ENCODE measurements at regions not wholly inside any gene's neighbourhood (a gene's known extent, or its start where the extent isn't known, plus 50 kb on each side); places are given as distances from the start of the nearest gene placed in this dataset.

DNA sequence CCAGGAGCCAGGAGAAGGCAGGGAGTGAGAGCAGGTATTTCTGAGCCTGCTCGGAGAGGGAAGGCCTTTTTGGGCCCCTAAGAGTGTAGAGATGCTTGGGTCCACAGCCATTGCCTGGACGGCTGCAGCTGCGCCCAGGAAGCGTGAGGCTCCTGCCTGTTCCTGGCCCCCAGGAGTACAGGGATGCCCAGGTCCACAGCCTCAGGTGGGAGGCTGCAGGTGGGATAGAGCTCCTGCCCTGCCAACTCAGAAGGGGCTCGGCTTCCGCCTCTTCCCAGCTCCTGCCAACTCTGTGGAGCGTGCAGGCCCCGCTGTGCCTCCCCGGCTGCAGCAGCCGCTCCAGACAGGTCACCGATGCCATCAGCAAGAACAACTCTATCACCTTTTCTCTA lies 351.0 kb upstream of the PCDH20 start:
- DNase-seq (ENCODE audit: low spot score) = no peak

- DNase-seq (ENCODE audit: low spot score) = no peak
Measured at GRCh38 chr13:61765940-61766666, 350.5 kb upstream of the PCDH20 start.

GRCh38 chr13:61765181-61765742 lies 349.6 kb upstream of the PCDH20 start:
- no peak for DNase-seq (ENCODE audit: low spot score)

DNA sequence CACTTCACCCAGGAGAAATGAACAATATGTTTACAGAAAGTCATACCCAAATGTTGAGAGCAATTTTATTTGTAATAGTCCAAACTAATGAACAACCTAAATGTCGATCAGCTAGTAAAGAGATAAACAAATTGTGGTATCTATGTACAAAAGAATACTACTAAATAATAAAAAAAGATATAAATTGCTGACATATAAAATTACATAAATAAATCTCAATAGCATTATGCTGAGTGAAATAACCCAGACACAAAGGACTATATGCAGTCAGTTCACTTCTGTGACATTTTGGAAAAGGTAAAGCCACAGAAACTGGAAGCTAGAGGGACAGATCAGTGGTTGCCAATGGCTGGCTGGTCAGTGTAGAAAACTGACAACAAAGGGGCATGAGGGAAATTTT lies 346.0 kb upstream of the PCDH20 start:
- no peak for DNase-seq (ENCODE audit: low spot score)

DNA sequence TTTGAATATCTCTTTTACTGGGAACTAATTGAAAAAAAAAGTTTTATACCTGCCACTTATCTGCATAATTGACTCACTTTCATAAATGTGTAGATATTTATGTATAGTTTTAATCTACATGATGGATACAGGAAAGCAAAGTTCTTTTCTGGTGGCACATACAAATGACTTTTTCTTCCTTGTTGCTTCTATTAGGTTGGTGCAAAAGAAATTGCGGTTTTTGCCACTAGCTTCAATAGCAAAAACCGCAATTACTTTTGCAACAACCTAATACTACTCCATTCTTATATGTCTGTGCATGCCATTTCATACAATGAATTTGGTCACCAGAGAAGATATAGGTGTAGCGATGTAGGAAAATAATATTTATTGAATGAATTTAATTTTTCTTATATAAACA lies 344.5 kb upstream of the PCDH20 start:
- no peak for DNase-seq (ENCODE audit: low spot score)

GRCh38 chr13:61756031-61756430 lies 340.4 kb upstream of the PCDH20 start:
- DNase-seq (ENCODE audit: low spot score) = no peak

GRCh38 chr13:61751039-61751438 lies 335.4 kb upstream of the PCDH20 start:
- no peak for DNase-seq (ENCODE audit: low spot score)

- no peak for DNase-seq (ENCODE audit: low spot score)
Measured at GRCh38 chr13:61738236-61738750, 322.6 kb upstream of the PCDH20 start.

- DNase-seq (ENCODE audit: low spot score) = no peak
Measured at GRCh38 chr13:61734683-61735082, 319.0 kb upstream of the PCDH20 start.

GRCh38 chr13:61728471-61728870 lies 312.8 kb upstream of the PCDH20 start:
- peak; percentile 22 for DNase-seq (ENCODE audit: low spot score)

- DNase-seq (ENCODE audit: low spot score) = peak; percentile 14
Measured at GRCh38 chr13:61727767-61728166, 312.1 kb upstream of the PCDH20 start.

DNA sequence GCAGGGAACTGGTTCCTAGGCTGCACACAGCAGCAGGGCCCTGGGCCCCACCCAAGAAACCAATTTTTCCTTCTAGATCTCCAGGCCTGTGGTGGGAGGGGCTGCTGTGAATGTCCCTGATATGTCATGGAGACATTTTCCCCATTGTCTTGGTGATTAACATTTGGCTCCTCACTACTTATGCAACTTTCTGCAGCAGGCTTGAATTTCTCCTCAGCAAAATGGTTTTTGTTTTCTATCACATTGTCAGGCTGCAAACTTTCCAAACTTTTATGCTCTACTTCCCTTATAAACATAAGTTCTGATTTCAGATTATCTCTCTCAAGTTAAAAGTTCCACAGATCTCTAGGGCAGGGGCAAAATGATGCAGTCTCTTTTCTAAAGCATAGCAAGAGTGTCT lies 310.2 kb upstream of the PCDH20 start:
- DNase-seq (ENCODE audit: low spot score) = no peak

DNA sequence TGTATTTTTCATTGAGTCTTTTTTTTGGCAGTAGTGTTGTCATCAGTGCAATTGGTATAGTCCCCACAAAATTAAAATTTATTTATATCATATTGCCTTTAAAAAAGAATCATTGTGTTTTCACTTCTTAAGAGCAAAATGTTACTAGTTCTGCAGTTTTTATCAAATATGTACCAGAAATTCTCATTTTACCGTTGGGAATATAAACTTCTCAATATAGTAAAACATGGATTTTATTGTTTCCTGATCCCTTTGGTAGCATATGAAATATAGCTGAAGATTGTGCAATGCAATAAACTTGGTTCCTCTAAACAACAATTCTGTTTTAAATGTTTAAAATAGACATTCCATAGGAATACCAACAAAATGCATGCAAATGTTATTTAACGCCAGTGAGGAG lies 306.5 kb upstream of the PCDH20 start:
- no peak for DNase-seq (ENCODE audit: low spot score)

DNA sequence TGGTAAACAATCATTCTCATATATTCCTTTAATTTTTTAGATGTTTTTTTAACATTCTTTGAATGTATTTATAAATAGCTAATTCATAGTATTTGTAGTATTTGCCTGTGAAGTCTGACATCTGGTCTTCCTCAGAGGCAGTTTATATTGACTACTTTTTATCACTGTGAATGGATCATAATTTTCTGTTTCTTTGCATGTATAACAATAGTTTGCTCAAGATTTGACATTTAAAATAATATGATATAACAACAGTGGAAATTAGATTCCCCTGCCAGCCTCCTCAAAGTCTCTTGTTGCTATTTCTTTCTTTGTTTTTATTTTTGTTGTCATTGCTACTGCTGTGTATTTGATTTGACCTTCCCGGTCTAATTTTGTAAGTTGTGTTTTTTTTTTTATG lies 297.0 kb upstream of the PCDH20 start:
- DNase-seq (ENCODE audit: low spot score) = no peak

- DNase-seq (ENCODE audit: low spot score) = no peak
Measured at GRCh38 chr13:61709258-61709657, 293.6 kb upstream of the PCDH20 start.

DNA sequence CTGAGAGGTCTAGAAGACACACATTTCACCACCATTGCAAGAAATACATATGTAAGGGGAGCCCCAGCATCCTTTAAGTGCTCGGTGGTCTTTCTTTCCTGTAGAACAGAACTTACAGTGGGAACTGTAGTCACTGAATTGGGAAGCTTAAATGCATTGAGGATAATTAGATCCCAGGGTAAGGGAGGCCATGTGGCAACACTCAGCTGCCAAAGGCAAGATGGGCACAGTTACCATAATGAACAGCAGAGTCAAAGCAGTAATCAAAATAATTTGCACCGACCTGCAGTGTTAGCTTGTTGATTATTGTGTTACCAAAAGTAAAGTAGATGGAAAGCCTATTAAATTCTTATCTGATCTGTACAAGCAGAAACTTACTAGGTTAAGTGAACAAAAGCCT lies 291.2 kb upstream of the PCDH20 start:
- DNase-seq (ENCODE audit: low spot score) = no peak

GRCh38 chr13:61700620-61701019 lies 285.0 kb upstream of the PCDH20 start:
- no peak for DNase-seq (ENCODE audit: low spot score)

- DNase-seq (ENCODE audit: low spot score) = no peak
Measured at GRCh38 chr13:61700181-61700580, 284.5 kb upstream of the PCDH20 start.

DNA sequence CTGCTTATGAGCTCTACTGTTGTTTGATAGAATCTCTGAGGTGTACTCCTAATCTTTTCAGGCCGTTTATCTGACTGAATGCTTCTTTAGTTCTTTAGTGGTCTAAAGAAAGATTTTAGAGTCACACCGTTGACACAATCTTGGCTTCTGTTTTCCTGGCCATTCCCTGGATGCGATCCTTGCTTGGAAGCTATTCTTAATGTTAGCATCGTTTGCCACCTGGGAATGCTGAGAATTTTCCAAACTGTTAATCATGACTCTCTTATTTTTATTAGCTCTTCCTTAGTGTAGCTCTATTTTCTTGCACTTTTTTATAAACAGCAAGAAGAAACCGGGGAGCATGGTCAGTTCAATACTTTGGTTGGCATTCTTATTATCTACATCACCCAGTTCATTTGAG lies 281.0 kb upstream of the PCDH20 start:
- no peak for DNase-seq (ENCODE audit: low spot score)

DNA sequence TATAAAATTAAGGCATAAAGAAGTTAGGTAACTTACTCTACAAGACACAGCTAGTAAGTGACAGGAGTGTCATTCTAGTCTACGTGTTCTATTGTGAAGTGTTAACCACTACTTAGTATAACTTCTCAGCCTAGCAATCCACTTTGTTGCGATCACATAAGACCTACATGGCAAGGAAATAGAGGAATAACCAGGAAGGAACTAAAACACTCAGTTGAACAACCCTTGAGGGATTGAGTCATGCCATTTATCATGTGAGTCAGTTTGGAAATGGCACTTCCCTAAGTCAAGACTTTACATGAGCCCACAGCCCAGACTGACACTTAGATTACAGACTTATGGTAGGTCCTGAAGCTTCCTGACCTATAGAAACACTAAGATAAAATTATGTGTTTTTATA lies 279.5 kb upstream of the PCDH20 start:
- no peak for DNase-seq (ENCODE audit: low spot score)

GRCh38 chr13:61692691-61693090 lies 277.0 kb upstream of the PCDH20 start:
- no peak for DNase-seq (ENCODE audit: low spot score)

DNA sequence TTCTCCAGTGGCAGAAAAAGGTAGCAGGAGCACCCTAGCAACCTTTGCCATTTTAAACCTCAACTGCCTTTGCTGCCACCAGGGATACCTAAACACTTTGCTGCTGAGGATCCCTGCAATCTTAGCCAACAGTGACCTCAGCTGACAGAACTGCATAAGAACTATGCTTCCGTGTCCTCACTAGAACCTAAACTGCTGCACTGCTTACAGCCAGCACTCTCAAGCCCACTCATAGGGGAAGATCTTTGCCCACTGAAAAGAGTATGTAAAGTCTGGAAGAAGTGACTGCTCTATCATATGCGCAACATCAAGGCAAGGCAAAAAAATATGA lies 270.0 kb upstream of the PCDH20 start:
- no peak for DNase-seq (ENCODE audit: low spot score)

- DNase-seq (ENCODE audit: low spot score) = no peak
Measured at GRCh38 chr13:61684976-61685681, 269.5 kb upstream of the PCDH20 start.

DNA sequence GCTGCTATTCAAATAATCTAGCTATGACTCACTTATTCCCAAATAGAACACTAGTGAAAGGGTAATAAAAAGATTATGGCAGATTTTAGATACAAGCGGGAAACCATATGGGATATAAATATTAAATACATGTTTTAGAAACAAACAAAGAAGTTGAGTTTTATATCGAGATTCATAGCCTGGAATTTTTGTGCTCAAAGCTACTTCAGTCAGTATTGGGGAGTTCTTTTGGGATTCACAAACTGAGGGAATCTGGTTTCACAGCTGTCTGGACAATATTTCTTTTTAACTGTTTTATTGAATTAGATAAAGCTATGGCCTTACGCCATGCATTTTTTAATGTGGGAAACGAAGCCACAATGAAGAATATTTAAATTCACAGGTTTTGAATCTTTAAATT lies 257.1 kb upstream of the PCDH20 start:
- DNase-seq (ENCODE audit: low spot score) = no peak
